ENCODE measurements at regions not wholly inside any gene's neighbourhood (a gene's known extent, or its start where the extent isn't known, plus 50 kb on each side); places are given as distances from the start of the nearest gene placed in this dataset.

GRCh38 chrX:10728806-10729389 is 108.5 kb upstream of the MID1 start:
- no peaks in the 10 kb centered on the region for H3K9me3 ChIP-seq (ENCODE audit: low read length)
- no peak overlapping the region for H2AFZ ChIP-seq (ENCODE audit: low read depth, low read length)
- H3K36me3 ChIP-seq (ENCODE audit: insufficient read depth, low read length), result no peaks in the 10 kb centered on the region
- TF ChIP-seq POLR2AphosphoS5 (IDR thresholded peaks at IDR 0.05), result no peak
- no peak for TF ChIP-seq TAF1 (IDR thresholded peaks at IDR 0.05; ENCODE audit: low read depth)
- no peak for TF ChIP-seq CTCF (IDR thresholded peaks at IDR 0.05; ENCODE audit: poor library complexity, severe bottlenecking)
- no peak for TF ChIP-seq EP300 (conservative IDR thresholded peaks at IDR 0.05; ENCODE audit: poor library complexity, severe bottlenecking)
- TF ChIP-seq MXI1 (conservative IDR thresholded peaks at IDR 0.05; ENCODE audit: poor library complexity, severe bottlenecking), result no peak
- TF ChIP-seq RAD21 (conservative IDR thresholded peaks at IDR 0.05), result no peak
- no peak for TF ChIP-seq EZH2 (IDR thresholded peaks at IDR 0.05; ENCODE audit: borderline replicate concordance, insufficient read depth, low read length, poor library complexity, severe bottlenecking)
- TF ChIP-seq REST (IDR thresholded peaks at IDR 0.05; ENCODE audit: borderline replicate concordance), result no peak
- no peak for TF ChIP-seq SMC3 (conservative IDR thresholded peaks at IDR 0.05; ENCODE audit: poor library complexity)
- H3K9me2 ChIP-seq (ENCODE audit: insufficient read depth, low read length), result no peaks in the 10 kb centered on the region
- no peaks in the 10 kb centered on the region for H3K27me3 ChIP-seq (ENCODE audit: insufficient read depth, low read depth, low read length)
- no peaks in the 10 kb centered on the region for H3F3A ChIP-seq (ENCODE audit: insufficient read depth, low read length, poor library complexity, severe bottlenecking)
- no peaks in the 10 kb centered on the region for H4K20me1 ChIP-seq (ENCODE audit: insufficient read depth)
- H3K4me2 ChIP-seq (ENCODE audit: low read length), result no peak overlapping the region
- no peak overlapping the region for H3K4me3 ChIP-seq (ENCODE audit: low read length)
- no peak overlapping the region for H3K9ac ChIP-seq (ENCODE audit: low read length)
- no peaks in the 10 kb centered on the region for H3K79me2 ChIP-seq (replicated peaks; ENCODE audit: insufficient read depth, low read length)
- H3K27ac ChIP-seq (ENCODE audit: low read length), result no peak overlapping the region

DNA sequence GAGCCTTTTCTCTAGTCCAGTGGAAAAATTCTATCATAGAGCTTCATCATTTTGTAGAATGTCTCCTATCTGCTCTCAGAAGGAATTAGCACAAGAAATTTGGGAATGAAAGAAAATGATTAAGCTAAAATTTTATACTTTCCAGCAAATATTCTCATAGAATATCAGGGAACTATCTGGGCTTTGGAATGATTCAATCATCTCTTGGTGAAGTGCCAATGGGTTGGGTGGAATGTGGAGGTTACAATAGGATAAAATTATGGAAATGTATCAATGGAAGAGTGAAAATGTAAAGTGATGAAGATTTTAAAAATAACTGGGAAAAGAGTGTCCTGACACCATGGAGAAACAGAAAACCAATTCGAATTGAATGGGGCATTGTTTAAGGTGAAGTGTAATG is 119.0 kb upstream of the MID1 start:
- no peaks in the 10 kb centered on the region for H3K27me3 ChIP-seq (ENCODE audit: insufficient read depth, low read depth, low read length)
- no peaks in the 10 kb centered on the region for H3F3A ChIP-seq (ENCODE audit: insufficient read depth, low read length, poor library complexity, severe bottlenecking)
- TF ChIP-seq EZH2 (IDR thresholded peaks at IDR 0.05; ENCODE audit: borderline replicate concordance, insufficient read depth, low read length, poor library complexity, severe bottlenecking) (no peak), REST (IDR thresholded peaks at IDR 0.05; ENCODE audit: borderline replicate concordance) (no peak), TAF1 (IDR thresholded peaks at IDR 0.05; ENCODE audit: low read depth) (no peak), SMC3 (conservative IDR thresholded peaks at IDR 0.05; ENCODE audit: poor library complexity) (no peak), MXI1 (conservative IDR thresholded peaks at IDR 0.05; ENCODE audit: poor library complexity, severe bottlenecking) (no peak), RAD21 (conservative IDR thresholded peaks at IDR 0.05) (no peak), CTCF (IDR thresholded peaks at IDR 0.05; ENCODE audit: poor library complexity, severe bottlenecking) (no peak), POLR2AphosphoS5 (IDR thresholded peaks at IDR 0.05) (no peak), EP300 (conservative IDR thresholded peaks at IDR 0.05; ENCODE audit: poor library complexity, severe bottlenecking) (no peak)
- no peaks in the 10 kb centered on the region for H3K9me2 ChIP-seq (ENCODE audit: insufficient read depth, low read length)
- H3K79me2 ChIP-seq (replicated peaks; ENCODE audit: insufficient read depth, low read length), result no peaks in the 10 kb centered on the region
- H3K4me3 ChIP-seq (ENCODE audit: low read length), result no peak overlapping the region
- no peak overlapping the region for H3K4me2 ChIP-seq (ENCODE audit: low read length)
- H3K27ac ChIP-seq (ENCODE audit: low read length), result no peak overlapping the region
- H2AFZ ChIP-seq (ENCODE audit: low read depth, low read length), result no peak overlapping the region
- no peaks in the 10 kb centered on the region for H4K20me1 ChIP-seq (ENCODE audit: insufficient read depth)
- H3K9me3 ChIP-seq (ENCODE audit: low read length), result no peaks in the 10 kb centered on the region
- no peaks in the 10 kb centered on the region for H3K36me3 ChIP-seq (ENCODE audit: insufficient read depth, low read length)
- no peak overlapping the region for H3K9ac ChIP-seq (ENCODE audit: low read length)

Measured in neural cell (in vitro differentiated cells).